DOHH2 (cell line): ENCODE measurements at regions not wholly inside any gene's neighbourhood (a gene's known extent, or its start where the extent isn't known, plus 50 kb on each side); places are given as distances from the start of the nearest gene placed in this dataset.

Source experiments
- H3F3A ChIP-seq: fragments of 200-600 bp; sonication (generic), shearing (Covaris generic); 2 replicates; pipeline ENCODE4 v1.6.0; 2016; ENCODE audit warnings: antibody characterized with exemption, mild to moderate bottlenecking; ENCODE audit not compliant: control insufficient read depth, insufficient read depth
- H3K27ac ChIP-seq: fragments of 200-600 bp; sonication (generic); 2 replicates; pipeline ENCODE4 v1.5.1; 2014; ENCODE audit warnings: low read depth, mild to moderate bottlenecking, low read length, moderate library complexity
- H3K27me3 ChIP-seq: fragments of 200-600 bp; sonication (generic); 2 replicates; pipeline ENCODE4 v1.6.1; 2014; ENCODE audit warnings: mild to moderate bottlenecking, low read length, mixed read lengths; ENCODE audit not compliant: control insufficient read depth
- H3K36me3 ChIP-seq: fragments of 200-600 bp; sonication (generic); 2 replicates; pipeline ENCODE4 v1.6.1; 2014; ENCODE audit warnings: mild to moderate bottlenecking, low read length, moderate library complexity, mixed read lengths; ENCODE audit not compliant: control insufficient read depth
- H3K4me1 ChIP-seq: fragments of 200-600 bp; sonication (generic); 2 replicates; pipeline ENCODE4 v1.6.1; 2014; ENCODE audit warnings: mild to moderate bottlenecking, low read length, mixed read lengths; ENCODE audit not compliant: control insufficient read depth
- H3K4me2 ChIP-seq: fragments of 200-600 bp; sonication (generic); 2 replicates; pipeline ENCODE4 v1.6.0; 2014; ENCODE audit warnings: mild to moderate bottlenecking, low read length, moderate library complexity
- H3K4me3 ChIP-seq: fragments of 200-600 bp; sonication (generic); 2 replicates; pipeline ENCODE4 v1.5.1; 2014; ENCODE audit warnings: mild to moderate bottlenecking, low read length, mixed read lengths
- H3K79me2 ChIP-seq: fragments of 200-600 bp; sonication (generic); 2 replicates; pipeline ENCODE4 v1.6.1; 2014; ENCODE audit warnings: mild to moderate bottlenecking, low read length, mixed read lengths; ENCODE audit not compliant: control insufficient read depth
- H3K9me2 ChIP-seq: fragments of 200-600 bp; sonication (generic); replicated peaks from 2 replicates; pipeline ENCODE4 v1.6.1; 2014; ENCODE audit warnings: mild to moderate bottlenecking, low read length, mixed read lengths; ENCODE audit not compliant: control insufficient read depth
- H3K9me3 ChIP-seq: fragments of 200-600 bp; sonication (generic); 2 replicates; pipeline ENCODE4 v1.6.1; 2014; ENCODE audit warnings: antibody characterized with exemption, low read length, mixed read lengths; ENCODE audit not compliant: control insufficient read depth, insufficient read depth
- H4K20me1 ChIP-seq: fragments of 200-600 bp; sonication (generic); 2 replicates; pipeline ENCODE4 v1.6.0; 2014; ENCODE audit warnings: low read depth, mild to moderate bottlenecking, antibody characterized with exemption, low read length, moderate library complexity; ENCODE audit not compliant: control insufficient read depth, insufficient read depth
- EZH2phosphoT487 ChIP-seq: fragments of 200-600 bp; sonication (generic); IDR thresholded peaks from 2 replicates; pipeline ENCODE4 v1.6.1; 2017; ENCODE audit warnings: borderline replicate concordance, mild to moderate bottlenecking, antibody characterized with exemption, low read length, moderate library complexity, mixed read lengths
- TF ChIP-seq, protein P1 (sequence below): fragments of 200-600 bp; sonication (generic); IDR thresholded peaks from one replicate; pipeline ENCODE4 v1.5.1; 2014; ENCODE audit warnings: antibody characterized with exemption, mild to moderate bottlenecking, low read depth, low read length; ENCODE audit not compliant: poor library complexity, severe bottlenecking

DNA sequence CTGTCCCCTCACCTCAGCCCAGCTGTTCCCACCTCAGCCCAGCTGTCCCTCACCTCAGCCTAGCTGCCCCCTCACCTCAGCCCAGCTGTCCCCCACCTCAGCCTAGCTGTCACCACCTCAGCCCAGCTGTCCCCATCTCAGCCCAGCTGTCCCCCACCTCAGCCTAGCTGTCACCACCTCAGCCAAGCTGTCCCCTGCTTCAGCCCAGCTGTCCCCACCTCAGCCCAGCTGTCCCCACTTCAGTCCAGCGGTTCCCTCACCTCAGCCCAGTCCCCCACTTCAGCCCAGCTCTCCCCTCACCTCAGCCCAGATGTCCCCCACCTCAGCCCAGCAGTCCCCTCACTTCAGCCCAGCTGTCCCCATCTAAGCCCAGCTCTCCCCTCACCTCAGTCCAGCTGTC is 88.4 kb upstream of the CSF3R start:
- no peaks in the 10 kb centered on the region; the same call in 1 of the 2 replicates for H4K20me1 ChIP-seq
- no peaks in the 10 kb centered on the region for H3K79me2 ChIP-seq
- H3K27me3 ChIP-seq: no peaks in the 10 kb centered on the region; the same call in 1 of the 2 replicates
- no peaks in the 10 kb centered on the region for H3K4me1 ChIP-seq
- no peak overlapping the region for H3K4me2 ChIP-seq
- no peaks in the 10 kb centered on the region for H3K9me3 ChIP-seq
- no peaks in the 10 kb centered on the region for H3K9me2 ChIP-seq
- TF ChIP-seq, protein P1, sequence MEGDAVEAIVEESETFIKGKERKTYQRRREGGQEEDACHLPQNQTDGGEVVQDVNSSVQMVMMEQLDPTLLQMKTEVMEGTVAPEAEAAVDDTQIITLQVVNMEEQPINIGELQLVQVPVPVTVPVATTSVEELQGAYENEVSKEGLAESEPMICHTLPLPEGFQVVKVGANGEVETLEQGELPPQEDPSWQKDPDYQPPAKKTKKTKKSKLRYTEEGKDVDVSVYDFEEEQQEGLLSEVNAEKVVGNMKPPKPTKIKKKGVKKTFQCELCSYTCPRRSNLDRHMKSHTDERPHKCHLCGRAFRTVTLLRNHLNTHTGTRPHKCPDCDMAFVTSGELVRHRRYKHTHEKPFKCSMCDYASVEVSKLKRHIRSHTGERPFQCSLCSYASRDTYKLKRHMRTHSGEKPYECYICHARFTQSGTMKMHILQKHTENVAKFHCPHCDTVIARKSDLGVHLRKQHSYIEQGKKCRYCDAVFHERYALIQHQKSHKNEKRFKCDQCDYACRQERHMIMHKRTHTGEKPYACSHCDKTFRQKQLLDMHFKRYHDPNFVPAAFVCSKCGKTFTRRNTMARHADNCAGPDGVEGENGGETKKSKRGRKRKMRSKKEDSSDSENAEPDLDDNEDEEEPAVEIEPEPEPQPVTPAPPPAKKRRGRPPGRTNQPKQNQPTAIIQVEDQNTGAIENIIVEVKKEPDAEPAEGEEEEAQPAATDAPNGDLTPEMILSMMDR: no peak
- no peak for TF ChIP-seq EZH2phosphoT487
- no peak overlapping the region for H3K4me3 ChIP-seq
- H3K36me3 ChIP-seq: no peaks in the 10 kb centered on the region
- H3F3A ChIP-seq: no peaks in the 10 kb centered on the region
- H3K27ac ChIP-seq: no peak overlapping the region

DNA sequence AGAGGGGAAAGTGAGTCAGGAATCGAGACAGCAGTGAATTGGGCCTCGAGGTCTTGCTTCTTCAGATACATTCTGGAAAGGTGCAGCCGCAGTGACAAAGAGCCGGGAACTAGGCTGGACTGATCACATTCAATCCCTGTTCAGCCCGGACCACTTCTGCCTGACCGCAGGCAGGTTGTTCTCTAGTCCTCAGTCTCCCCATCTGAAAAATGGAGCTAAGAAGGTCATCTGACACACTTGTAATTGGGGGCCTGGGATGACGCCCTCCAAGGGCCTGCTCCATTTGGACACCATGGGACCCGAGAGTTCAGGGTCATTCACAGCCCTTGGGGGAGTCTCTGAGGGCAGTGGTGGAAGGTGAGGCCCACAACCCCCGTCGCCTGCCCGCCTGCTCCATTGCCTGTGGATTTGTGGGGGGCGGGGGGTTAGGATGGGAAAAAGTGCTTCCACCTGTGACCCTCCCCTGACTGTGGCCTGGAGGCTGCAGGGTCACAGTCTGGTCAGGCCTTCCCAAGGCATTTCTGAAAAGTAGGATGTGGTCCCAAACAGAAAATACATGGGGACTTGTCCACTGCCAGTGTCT is 87.9 kb upstream of the CSF3R start:
- Histone ChIP-seq H3K4me3 (no peak overlapping the region), H3K27me3 (no peaks in the 10 kb centered on the region; the same call in 1 of the 2 replicates), H4K20me1 (no peaks in the 10 kb centered on the region; the same call in 1 of the 2 replicates), H3K79me2 (no peaks in the 10 kb centered on the region), H3K27ac (no peak overlapping the region), H3F3A (no peaks in the 10 kb centered on the region), H3K9me2 (no peaks in the 10 kb centered on the region), H3K9me3 (no peaks in the 10 kb centered on the region), H3K36me3 (no peaks in the 10 kb centered on the region), H3K4me2 (no peak overlapping the region), H3K4me1 (no peaks in the 10 kb centered on the region)
- TF ChIP-seq EZH2phosphoT487: no peak
- TF ChIP-seq, protein P1: no peak

DNA sequence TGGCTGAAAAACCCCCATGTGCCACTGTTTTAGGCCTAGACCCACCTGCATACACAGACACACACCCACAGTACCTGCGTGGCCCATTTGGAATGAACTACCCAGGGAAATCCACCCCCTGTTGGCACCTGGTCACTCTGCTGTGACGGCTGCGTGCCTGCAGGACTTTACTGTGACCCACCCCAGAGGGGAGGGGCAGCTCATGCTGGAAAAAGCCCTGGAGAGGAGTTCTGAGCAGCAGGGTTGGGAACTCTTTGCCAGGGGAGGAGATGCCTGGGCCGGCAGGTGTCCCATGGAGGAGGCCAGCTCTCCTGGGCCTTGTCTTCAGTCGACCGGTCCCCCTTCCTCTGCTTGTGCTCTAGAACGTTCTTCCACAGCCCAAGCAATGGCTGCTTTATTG is 87.3 kb upstream of the CSF3R start:
- no peaks in the 10 kb centered on the region for H3K9me2 ChIP-seq

More for the DNA sequence above, 87.3 kb upstream of the CSF3R start:
- Histone ChIP-seq H4K20me1 (no peaks in the 10 kb centered on the region), H3K27ac (no peak overlapping the region), H3K4me3 (no peak overlapping the region), H3K4me2 (no peak overlapping the region), H3K4me1 (no peaks in the 10 kb centered on the region), H3K27me3 (no peaks in the 10 kb centered on the region; the same call in 1 of the 2 replicates), H3K9me3 (no peaks in the 10 kb centered on the region), H3F3A (no peaks in the 10 kb centered on the region), H3K36me3 (no peaks in the 10 kb centered on the region), H3K79me2 (no peaks in the 10 kb centered on the region)
- no peak for TF ChIP-seq EZH2phosphoT487
- TF ChIP-seq, protein P1: no peak
